ENCODE measurements at regions not wholly inside any gene's neighbourhood (a gene's known extent, or its start where the extent isn't known, plus 50 kb on each side); places are given as distances from the start of the nearest gene placed in this dataset.

- no peak for DNase-seq (ENCODE audit: low spot score in 2 of 2)
- no peak for ATAC-seq (ENCODE audit: low read depth)
- no peak overlapping the region for H3K27ac Mint-ChIP-seq
- no peak overlapping the region for H3K4me3 Mint-ChIP-seq
- no peaks in the 10 kb centered on the region for H3K36me3 Mint-ChIP-seq
- no peaks in the 10 kb centered on the region for H3K27me3 Mint-ChIP-seq
- no peaks in the 10 kb centered on the region for H3K4me1 Mint-ChIP-seq
- H3K9me3 Mint-ChIP-seq = no peaks in the 10 kb centered on the region
These were observed 289.5 kb downstream of the SLC4A3 start for GRCh38 chr2:219916726-219917440.

DNA sequence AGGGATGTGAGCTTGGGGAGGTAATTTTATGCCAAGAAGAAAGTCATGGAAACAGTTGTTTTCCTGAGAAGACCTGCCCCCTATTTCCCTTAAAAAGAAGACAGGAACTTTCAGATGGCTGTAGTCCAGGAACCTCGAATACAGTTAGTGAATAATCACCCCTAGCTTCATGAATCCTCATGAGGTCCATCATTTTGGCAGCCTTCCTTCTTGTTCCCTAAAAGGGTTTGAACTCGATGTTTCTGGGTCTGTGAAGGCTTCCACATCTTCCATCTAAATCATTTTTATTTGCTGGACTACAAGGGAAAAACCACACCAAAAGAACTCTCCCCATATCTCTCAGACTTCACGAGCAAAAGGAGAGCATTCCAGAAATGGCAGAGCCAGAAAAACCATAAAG, 290.8 kb downstream of the SLC4A3 start:
- H3K4me1 Mint-ChIP-seq = no peaks in the 10 kb centered on the region
- DNase-seq (ENCODE audit: low spot score in 2 of 2) = no peak
- ATAC-seq (ENCODE audit: low read depth) = no peak

DNA sequence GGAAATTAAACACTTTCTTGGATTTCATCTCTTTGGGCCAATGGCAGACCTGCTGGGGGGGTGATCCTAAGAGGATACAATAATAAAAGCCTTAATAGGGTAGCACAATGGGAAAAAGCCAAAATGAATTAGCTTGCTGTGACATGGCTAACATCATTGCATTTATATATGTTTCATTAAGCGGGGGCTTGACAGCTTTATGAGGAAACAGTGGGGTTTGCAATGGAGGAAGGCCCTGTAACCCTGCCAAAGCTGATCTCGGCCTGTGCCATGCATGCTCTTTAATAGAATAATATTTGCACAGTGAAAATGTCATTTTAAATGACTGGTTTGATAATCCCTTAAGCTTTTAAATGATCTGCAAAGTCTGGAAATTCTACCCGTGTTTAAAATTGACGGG, 291.5 kb downstream of the SLC4A3 start:
- no peaks in the 10 kb centered on the region for H3K36me3 Mint-ChIP-seq
- no peak overlapping the region for H3K27ac Mint-ChIP-seq
- no peak overlapping the region for H3K4me3 Mint-ChIP-seq
- H3K4me1 Mint-ChIP-seq = no peaks in the 10 kb centered on the region
- H3K27me3 Mint-ChIP-seq = no peaks in the 10 kb centered on the region
- DNase-seq (ENCODE audit: low spot score in 2 of 2) = no peak
- ATAC-seq (ENCODE audit: low read depth) = no peak
- no peaks in the 10 kb centered on the region for H3K9me3 Mint-ChIP-seq

More for the DNA sequence above, 290.8 kb downstream of the SLC4A3 start:
- no peak overlapping the region for H3K4me3 Mint-ChIP-seq
- H3K27me3 Mint-ChIP-seq = no peaks in the 10 kb centered on the region
- no peaks in the 10 kb centered on the region for H3K36me3 Mint-ChIP-seq
- no peak overlapping the region for H3K27ac Mint-ChIP-seq
- H3K9me3 Mint-ChIP-seq = no peaks in the 10 kb centered on the region

DNA sequence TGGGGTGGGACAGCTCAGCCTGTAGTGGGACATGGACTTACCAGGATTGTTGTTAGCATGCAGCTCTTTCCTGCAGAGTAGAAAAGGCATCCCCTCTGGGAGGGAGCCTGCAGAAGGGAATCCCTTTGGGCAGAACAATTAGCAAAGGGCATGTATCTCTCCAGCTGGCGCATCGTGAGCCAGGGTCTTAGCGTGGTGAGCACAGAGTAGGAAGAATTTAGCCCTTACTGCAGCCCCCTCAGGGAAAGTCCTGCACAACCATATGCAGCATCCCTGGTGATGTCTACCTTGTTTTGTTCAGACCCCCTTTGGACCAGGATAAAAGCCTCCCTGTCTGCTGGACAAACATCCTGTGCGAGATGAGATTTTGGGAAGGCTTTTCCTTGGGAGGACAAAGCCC, 292.1 kb downstream of the SLC4A3 start:
- Mint-ChIP-seq H3K27ac (no peak overlapping the region), H3K4me3 (no peak overlapping the region), H3K4me1 (no peaks in the 10 kb centered on the region), H3K9me3 (no peaks in the 10 kb centered on the region), H3K27me3 (no peaks in the 10 kb centered on the region), H3K36me3 (no peaks in the 10 kb centered on the region)
- ATAC-seq (ENCODE audit: low read depth) = no peak
- DNase-seq (ENCODE audit: low spot score in 2 of 2) = no peak

GRCh38 chr2:219929835-219930234, 302.4 kb downstream of the SLC4A3 start:
- no peaks in the 10 kb centered on the region for H3K9me3 Mint-ChIP-seq
- H3K27me3 Mint-ChIP-seq = peaks cover 4% of the 10 kb centered on the region

DNA sequence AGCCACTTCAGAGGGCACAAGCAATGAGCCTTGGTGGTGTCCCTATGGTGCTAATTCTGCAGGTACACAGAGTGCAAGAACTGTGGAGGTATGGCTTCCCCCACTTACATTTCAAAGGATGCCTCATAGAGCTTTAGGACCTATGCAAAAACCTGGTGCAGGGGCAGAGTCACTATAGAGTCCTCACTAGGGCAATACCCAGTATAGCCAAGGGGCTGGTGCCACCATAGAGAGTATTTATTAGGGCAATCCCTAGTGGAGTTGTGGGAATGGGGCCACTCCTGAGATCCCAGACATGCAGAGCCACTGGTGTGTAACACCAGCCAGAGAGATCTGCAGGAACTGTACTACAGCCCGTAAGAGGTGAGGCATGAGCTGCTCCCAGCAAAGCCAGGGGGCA, 312.2 kb downstream of the SLC4A3 start:
- DNase-seq (ENCODE audit: low spot score in 2 of 2) (no peak), ATAC-seq (ENCODE audit: low read depth) (no peak)
- Mint-ChIP-seq H3K36me3 (no peaks in the 10 kb centered on the region), H3K27me3 (no peaks in the 10 kb centered on the region), H3K4me3 (no peak overlapping the region), H3K4me1 (no peaks in the 10 kb centered on the region), H3K27ac (no peak overlapping the region), H3K9me3 (peaks cover 1% of the 10 kb centered on the region)

More at GRCh38 chr2:219929835-219930234, 302.4 kb downstream of the SLC4A3 start:
- ATAC-seq (ENCODE audit: low read depth) (no peak), DNase-seq (ENCODE audit: low spot score in 2 of 2) (no peak)
- H3K4me3 Mint-ChIP-seq = no peak overlapping the region
- H3K36me3 Mint-ChIP-seq = no peaks in the 10 kb centered on the region
- no peaks in the 10 kb centered on the region for H3K4me1 Mint-ChIP-seq
- no peak overlapping the region for H3K27ac Mint-ChIP-seq

GRCh38 chr2:219944866-219945265, 317.4 kb downstream of the SLC4A3 start:
- Mint-ChIP-seq H3K27me3 (peaks cover 2% of the 10 kb centered on the region), H3K27ac (no peak overlapping the region), H3K4me3 (no peak overlapping the region), H3K9me3 (peaks cover 1% of the 10 kb centered on the region), H3K36me3 (no peaks in the 10 kb centered on the region), H3K4me1 (no peaks in the 10 kb centered on the region)
- no peak for DNase-seq (ENCODE audit: low spot score in 2 of 2)
- no peak for ATAC-seq (ENCODE audit: low read depth)

DNA sequence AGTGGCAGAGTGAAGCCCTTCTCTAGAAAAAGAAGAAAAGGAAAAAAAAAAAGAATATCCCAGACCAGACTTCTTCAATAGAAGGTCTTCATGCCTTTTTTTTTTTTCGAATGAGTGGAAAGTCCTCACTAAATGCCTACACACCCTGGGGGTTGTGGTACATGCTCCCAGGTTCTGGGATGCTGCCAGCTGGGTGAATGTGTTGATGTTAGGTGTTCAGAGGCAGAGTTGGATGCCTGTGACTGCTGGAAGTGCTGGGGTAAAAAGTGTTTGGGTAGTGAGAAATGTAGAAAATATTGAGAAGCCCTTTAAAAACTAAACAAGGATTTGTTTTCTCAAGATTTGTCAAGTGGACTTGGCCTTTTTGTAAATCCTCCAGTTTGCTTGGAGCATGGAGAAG, 318.6 kb downstream of the SLC4A3 start:
- DNase-seq (ENCODE audit: low spot score in 2 of 2) (no peak), ATAC-seq (ENCODE audit: low read depth) (no peak)
- Mint-ChIP-seq H3K4me1 (no peaks in the 10 kb centered on the region), H3K27me3 (peaks cover 2% of the 10 kb centered on the region), H3K4me3 (no peak overlapping the region), H3K36me3 (no peaks in the 10 kb centered on the region), H3K27ac (no peak overlapping the region), H3K9me3 (peaks cover 1% of the 10 kb centered on the region)

DNA sequence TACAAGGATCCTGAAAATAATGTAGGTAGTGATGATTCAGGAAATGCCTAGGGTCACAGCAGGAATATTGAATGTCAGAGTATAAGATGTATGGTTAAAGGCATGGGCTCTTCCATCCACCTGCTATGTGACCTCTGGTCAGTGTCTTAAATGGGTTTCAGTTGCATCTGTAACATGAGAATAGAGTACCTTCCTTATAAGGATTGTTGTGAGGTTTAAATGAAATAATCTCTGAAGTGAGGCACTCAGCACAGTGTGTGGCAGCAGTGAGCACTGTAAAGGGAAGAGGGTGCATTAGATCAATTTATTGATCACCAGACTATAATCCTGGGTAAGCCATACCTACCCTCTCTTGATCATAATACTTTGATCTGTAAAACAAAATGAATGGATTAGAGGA, 319.1 kb downstream of the SLC4A3 start:
- Mint-ChIP-seq H3K4me1 (no peaks in the 10 kb centered on the region), H3K9me3 (peaks cover 1% of the 10 kb centered on the region), H3K27me3 (peaks cover 2% of the 10 kb centered on the region), H3K36me3 (no peaks in the 10 kb centered on the region), H3K27ac (no peak overlapping the region), H3K4me3 (no peak overlapping the region)
- ATAC-seq (ENCODE audit: low read depth) (no peak), DNase-seq (ENCODE audit: low spot score in 2 of 2) (no peak)

GRCh38 chr2:219947575-219947974, 320.1 kb downstream of the SLC4A3 start:
- ATAC-seq (ENCODE audit: low read depth) (no peak), DNase-seq (ENCODE audit: low spot score in 2 of 2) (no peak)
- Mint-ChIP-seq H3K27ac (no peak overlapping the region), H3K4me3 (no peak overlapping the region), H3K9me3 (peaks cover 1% of the 10 kb centered on the region), H3K27me3 (peaks cover 2% of the 10 kb centered on the region), H3K36me3 (no peaks in the 10 kb centered on the region), H3K4me1 (no peaks in the 10 kb centered on the region)

DNA sequence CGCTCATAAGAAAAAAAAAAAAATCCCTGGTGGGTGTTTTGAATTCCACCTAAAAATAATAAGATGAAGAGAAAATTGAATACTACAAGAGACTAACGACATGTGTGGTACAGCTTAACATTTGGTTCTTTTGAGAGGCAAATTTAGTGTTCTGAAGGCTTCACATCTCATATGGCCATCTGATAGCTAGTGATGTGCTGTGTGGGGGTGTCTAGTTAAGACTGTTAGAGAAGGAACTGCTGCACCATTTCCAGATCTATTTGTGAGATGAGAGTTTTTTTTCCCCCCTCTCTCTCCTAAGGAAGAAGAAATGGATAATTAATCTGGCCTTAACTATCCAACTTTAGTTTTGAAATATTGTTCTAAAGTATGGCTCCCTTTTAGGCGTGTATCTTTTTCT, 321.6 kb downstream of the SLC4A3 start:
- DNase-seq (ENCODE audit: low spot score in 2 of 2) (no peak), ATAC-seq (ENCODE audit: low read depth) (no peak)
- H3K4me3 Mint-ChIP-seq = no peak overlapping the region
- no peaks in the 10 kb centered on the region for H3K36me3 Mint-ChIP-seq
- H3K27me3 Mint-ChIP-seq = peaks cover 2% of the 10 kb centered on the region
- no peaks in the 10 kb centered on the region for H3K4me1 Mint-ChIP-seq
- H3K9me3 Mint-ChIP-seq = peaks cover 1% of the 10 kb centered on the region
- H3K27ac Mint-ChIP-seq = no peak overlapping the region

DNA sequence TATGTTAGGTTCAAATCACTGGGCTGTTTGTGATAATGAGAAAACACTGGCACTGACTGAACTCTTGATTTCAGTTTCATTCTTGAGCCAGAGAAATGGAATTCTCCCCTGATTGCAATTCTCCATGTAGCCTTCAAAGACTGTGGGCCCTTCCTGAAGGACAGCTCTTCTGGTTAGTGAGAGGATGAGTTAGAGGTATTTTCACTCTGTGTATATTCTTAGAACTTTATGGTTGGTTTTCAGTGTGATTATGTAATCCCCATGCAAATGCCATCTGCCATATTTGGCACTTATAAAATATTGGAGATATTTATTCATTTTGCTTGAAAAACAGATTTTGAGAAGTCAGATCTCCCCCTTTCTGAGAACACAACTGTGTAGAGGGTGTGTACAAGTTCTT, 323.7 kb downstream of the SLC4A3 start:
- ATAC-seq (ENCODE audit: low read depth) (no peak), DNase-seq (ENCODE audit: low spot score in 2 of 2) (no peak)
- Mint-ChIP-seq H3K27me3 (no peaks in the 10 kb centered on the region), H3K4me1 (no peaks in the 10 kb centered on the region), H3K27ac (no peak overlapping the region), H3K9me3 (peaks cover 4% of the 10 kb centered on the region), H3K36me3 (no peaks in the 10 kb centered on the region), H3K4me3 (no peak overlapping the region)

- ATAC-seq (ENCODE audit: low read depth) = no peak
- H3K9me3 Mint-ChIP-seq = peaks cover 5% of the 10 kb centered on the region
- DNase-seq (ENCODE audit: low spot score in 2 of 2) = no peak
These were observed 326.9 kb downstream of the SLC4A3 start for GRCh38 chr2:219954331-219954730.

GRCh38 chr2:219957820-219958219, 330.4 kb downstream of the SLC4A3 start:
- Mint-ChIP-seq H3K27ac (no peak overlapping the region), H3K27me3 (peaks cover 2% of the 10 kb centered on the region), H3K4me1 (no peaks in the 10 kb centered on the region), H3K36me3 (no peaks in the 10 kb centered on the region), H3K4me3 (no peak overlapping the region), H3K9me3 (peaks cover 5% of the 10 kb centered on the region)
- ATAC-seq (ENCODE audit: low read depth) (no peak), DNase-seq (ENCODE audit: low spot score in 2 of 2) (no peak)

More at GRCh38 chr2:219954331-219954730, 326.9 kb downstream of the SLC4A3 start:
- no peak overlapping the region for H3K27ac Mint-ChIP-seq
- H3K4me3 Mint-ChIP-seq = no peak overlapping the region
- H3K4me1 Mint-ChIP-seq = no peaks in the 10 kb centered on the region
- H3K27me3 Mint-ChIP-seq = peaks cover 2% of the 10 kb centered on the region
- no peaks in the 10 kb centered on the region for H3K36me3 Mint-ChIP-seq

DNA sequence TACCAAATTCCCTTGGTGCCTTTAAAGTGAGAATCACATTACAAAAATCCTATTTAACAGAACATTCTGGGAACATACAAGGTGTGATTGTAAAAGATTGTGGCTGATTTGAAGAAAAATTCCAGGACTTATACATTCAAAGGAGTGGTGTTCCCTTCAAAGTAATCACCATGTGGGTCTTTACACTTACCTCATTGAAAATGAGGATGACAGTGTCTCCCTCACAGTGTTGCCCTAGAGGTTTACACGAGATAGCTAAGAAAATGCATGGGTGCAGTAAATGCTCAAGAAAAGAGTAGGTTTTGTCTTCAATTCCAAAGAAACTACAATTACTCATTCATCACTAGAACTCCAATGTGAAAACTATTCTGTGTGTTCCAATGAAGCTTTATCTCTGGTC, 331.5 kb downstream of the SLC4A3 start:
- Mint-ChIP-seq H3K36me3 (no peaks in the 10 kb centered on the region), H3K27ac (no peak overlapping the region), H3K4me1 (no peaks in the 10 kb centered on the region), H3K27me3 (peaks cover 2% of the 10 kb centered on the region), H3K9me3 (peaks cover 5% of the 10 kb centered on the region), H3K4me3 (no peak overlapping the region)
- DNase-seq (ENCODE audit: low spot score in 2 of 2) (no peak), ATAC-seq (ENCODE audit: low read depth) (no peak)

Data from memory B cell (primary cell).